ENCODE measurements at regions not wholly inside any gene's neighbourhood (a gene's known extent, or its start where the extent isn't known, plus 50 kb on each side); places are given as distances from the start of the nearest gene placed in this dataset.

DNA sequence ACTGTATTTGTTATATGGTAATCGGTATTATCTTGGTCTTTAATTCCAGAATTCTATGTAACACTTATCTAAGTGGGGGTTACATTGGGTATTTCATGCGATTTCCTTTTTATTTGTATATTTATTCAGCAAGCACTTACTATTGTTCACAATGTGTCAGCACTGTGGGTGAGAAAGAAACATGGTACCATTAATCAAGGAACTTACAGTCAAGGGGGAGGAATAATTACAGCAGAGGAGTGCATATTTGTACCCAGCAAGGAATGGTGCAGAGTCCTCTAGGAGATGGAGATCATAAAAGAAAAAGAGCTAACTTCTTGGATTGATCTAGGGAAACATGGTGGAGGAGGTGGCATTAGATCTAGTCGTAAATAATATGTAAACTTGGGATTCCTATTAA is 117.0 kb upstream of the KCNJ16 start:
- DNase-seq = no peak

DNA sequence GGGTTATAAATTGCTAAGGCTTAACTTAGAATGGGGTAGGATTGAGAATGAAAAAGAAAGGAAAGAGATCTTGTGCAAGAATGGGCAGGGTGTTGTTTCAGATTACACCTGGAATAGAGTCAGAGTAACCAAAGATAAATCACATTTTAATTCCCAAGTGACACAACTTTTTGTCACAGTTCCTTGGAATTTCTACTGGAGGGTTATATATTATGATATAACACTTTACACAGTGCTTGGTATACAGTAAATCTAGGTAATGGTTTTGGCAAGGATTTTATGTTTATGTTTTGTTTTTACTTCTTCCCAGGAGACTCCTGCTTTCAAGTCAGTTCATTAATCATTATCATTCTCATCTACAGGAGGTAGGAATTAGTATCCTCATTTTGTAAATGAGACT is 115.7 kb upstream of the KCNJ16 start:
- no peak for DNase-seq

DNA sequence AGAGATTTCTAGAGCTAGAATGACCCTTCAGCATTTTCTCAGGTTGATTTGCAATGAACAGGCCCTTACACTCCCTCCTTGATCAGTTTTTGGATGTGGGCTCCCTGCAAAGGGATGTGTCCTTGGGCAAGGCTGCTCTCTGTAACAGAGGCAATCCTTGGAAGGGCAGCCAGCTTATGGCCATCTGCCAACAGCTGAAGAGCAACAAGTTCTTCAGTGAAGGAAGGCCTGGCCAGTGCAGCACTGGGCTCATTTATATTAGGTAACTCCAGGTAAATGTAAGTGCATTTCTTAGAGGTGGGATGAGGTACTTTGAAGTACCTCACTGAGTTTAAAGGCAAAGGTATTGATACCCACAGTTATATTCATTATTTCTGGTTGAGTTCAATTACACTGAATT is 114.3 kb upstream of the KCNJ16 start:
- DNase-seq = no peak

DNA sequence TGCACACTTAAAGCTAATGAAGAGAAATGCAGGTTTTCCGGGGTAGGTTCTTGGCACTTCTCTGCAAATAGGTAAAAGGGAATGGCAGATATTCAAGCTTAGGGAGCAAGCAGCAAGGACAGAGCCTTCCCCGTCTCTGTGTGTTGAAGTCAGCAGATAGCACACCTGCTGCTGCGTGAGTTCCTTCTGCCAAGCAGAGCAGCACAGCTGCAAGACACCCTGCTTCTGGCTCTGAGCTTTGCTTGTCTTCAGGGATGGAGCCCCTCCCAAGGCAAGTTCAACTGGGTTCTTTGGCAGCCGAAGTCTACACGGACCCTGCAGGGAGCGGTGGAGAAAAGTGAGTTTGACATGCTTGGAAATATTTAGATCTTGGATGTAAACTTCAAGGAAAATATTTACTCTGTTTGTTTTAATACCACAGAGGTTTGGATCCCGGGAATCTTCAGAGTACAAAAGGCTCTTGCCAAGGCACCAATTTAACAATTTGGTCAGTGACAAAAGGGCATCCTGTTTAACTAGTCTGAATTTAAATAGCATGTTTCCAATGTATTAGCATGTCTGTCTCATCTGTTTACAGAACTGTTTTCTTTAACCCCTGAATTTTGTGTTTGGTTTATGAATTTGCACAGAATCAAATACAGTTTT is 113.4 kb upstream of the KCNJ16 start:
- no peak for DNase-seq

DNA sequence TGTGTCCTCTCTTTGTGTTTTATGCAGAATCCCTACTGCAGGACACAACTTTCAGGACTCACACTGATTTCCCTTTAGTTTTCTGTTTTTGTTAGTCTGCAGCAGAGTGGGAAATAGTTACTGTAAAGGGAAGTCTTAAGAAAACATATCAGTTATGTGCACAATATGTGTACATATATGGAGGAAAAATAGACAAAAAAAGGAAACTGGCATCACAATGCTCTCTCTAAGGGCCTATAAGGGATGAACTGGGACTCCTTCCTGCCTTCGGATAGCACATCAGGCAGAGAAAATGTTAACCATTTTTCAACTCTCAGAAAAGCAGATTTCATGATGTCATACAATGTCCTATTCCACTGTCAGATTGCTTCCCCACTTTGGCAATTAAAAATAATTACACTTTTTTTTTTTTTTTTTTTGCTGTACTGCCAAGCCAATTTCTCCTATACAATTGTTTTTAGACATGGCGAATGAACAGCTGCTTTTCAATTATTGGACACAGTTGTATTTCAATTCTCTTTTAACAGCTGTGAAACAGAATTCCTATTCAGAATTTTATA is 112.5 kb upstream of the KCNJ16 start:
- DNase-seq = no peak

DNA sequence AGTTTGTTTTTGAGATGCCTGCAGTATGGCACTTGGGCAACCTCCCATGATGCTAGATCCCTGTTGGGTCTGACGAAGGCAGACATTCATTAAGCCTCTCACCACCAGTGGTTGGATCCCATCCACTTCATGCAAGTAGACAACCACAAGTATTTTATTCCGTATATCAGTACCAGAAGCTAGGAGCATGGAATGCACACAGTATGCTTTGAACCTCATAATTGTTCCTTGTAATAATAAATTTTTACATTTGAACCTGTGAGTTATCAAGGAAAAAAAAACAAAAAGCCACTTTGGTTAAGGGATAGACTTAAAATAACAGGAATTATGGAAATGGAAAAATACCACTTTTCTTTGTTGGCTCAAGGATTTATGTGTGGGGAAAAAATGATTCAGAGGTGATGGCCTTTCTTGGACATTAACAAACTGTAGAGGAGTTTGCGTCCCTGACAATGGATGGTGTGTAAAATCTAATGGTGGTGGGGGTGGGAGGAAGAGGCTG is 107.1 kb upstream of the KCNJ16 start:
- DNase-seq = no peak

DNA sequence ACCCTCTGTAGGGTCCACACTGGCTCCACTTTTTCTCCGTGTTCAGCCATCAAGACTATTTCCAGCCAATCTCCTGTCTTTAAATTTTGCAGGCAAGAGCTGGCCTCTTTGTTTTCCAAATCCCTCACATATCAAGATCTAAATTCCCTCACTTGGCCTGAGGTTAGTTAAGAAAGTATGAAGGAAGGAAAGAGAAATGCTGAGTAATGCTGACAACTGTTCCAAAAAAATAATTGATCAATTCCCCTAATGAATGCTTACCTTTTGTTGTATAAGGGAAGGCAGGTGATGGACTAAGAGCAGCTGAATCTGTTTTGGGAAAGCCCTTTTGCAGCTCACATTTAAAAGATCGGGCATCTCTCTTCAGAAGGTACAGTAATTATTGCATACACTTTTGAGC is 105.1 kb upstream of the KCNJ16 start:
- no peak for DNase-seq

DNA sequence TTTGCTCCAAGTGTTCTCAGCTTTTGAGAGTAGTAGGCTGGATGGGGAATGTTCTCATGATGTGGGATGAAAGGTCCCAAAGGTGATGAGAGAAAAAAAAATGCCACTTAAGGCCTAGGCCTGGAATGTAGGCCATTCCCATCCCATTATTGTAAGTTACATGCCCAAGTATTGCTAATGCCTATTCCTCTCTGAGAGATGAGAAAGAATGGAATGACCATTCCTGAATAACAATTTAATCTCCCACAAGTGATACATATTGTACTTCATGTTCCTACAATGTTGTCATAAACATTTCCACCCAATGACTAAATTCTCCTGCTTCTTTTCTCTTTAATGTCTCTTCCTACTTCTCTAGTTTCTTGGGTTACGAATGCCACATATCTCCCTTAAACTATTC is 102.8 kb upstream of the KCNJ16 start:
- DNase-seq = no peak

DNA sequence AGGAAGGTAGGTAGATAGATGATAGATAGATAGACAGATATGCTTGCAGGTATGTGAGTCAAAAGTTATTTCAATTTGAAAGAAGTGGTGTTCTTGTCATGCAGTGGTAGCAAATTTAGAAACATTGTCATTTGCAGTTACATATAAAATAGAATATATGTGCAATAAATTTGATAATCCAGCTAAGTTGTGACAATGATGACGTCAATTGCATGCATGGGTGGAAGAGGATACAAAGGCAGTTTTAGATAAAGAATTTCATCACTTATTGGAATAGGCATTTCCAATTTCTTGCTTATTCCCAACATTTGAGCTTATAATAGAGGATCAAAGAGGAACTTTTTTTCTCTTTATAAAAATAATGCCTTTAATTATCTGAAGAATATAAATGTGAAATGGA is 99.2 kb upstream of the KCNJ16 start:
- DNase-seq = no peak

DNA sequence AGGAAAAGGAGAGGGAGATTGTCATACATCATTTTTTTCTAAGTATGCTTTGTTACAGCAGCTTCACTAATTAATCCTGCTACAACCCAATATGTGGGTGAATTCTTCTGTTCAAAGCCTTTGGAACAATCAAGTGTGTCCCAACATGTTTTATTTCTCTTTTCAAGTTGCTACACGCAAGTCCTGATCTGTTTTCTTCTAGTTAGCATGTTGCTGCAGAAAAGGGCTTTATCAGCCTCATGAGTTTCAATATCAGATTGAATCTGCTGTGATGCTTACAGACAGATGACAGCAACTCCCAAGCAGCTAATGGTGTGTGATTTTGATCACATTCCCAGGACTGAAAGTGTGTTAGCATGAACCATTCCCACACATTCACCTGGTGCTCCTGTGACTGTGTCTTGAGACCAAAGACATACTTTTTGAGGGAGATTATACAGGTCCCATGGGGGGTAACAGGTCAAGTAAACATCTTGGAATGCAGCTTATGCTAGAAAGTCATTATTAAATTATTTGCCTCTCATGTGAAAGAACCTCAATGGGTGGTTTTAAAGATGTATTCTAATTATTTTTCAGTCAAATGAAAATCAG is 96.9 kb upstream of the KCNJ16 start:
- no peak for DNase-seq

DNA sequence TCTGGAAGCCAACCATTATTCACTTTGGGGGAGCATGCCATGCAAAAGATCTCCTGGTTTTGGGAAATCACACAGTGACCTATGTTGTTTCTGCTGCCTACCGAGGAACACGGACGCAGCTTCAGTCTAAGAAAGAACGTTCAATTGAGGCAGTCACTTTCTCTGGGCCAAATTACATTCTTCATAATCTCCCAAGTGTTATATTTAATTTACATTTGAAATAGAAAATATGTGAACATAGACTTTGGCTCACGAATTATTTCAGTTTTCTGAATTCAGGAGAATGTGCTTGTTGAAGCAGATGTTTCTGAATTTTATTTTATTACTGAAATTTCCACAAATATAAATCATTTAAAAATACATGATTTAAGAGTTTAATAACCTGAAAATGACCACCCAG is 93.6 kb upstream of the KCNJ16 start:
- no peak for DNase-seq

DNA sequence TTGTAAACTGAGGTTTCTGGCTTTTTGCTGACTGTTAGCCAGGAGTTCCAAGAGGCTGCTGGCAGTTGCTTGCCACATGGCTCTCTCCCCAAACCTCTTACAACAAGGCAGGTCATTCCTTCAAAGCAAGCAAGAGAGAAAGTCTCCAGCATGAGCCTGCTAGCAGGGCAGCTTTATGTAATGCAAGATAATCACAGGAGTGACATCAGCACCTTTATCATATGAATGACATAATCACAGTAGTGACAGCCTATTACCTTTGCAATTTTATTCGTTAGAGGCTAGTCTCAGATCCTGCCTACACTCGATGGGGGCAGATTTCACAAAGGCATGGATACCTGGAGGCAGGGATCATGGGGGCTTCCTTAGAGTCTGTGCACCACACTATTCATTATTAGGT is 79.5 kb upstream of the KCNJ16 start:
- DNase-seq = no peak

DNA sequence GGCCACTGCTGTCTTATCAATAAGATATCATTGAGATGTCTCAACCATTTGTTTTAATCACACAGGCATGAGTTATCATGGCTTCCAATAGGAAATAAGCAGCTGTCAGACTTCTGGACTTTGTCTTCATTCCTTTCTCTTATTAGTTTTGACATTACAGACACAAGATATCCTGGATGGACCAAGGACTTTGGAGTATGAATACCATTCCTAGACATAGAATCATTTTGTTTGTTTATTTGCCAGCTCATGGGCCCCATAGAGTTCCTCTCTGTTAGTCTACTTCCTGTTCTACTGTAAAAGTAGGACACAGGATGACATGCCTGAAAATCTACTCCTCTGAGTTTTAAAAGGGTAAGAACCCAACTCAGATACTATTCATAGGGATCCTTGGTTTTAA is 77.7 kb upstream of the KCNJ16 start:
- DNase-seq = no peak

DNA sequence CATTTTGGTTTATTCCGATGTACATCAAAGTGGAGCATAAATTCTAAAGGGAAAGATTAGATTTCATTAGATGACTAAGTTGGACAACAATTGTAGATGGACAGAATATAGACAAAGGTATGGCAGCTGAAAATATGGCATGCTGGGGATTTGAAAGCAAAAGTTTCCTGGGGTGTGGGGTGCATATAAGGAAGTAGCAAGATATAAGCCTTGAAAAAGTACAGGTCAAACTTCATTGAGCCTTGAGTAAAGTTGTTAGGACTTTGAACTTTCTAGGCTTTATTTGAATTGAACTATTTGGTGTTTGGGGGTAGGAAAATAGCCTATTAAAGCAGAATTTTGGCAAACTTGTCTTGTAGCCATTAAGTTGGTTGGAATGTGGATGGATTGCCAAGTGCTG is 75.8 kb upstream of the KCNJ16 start:
- no peak for DNase-seq

DNA sequence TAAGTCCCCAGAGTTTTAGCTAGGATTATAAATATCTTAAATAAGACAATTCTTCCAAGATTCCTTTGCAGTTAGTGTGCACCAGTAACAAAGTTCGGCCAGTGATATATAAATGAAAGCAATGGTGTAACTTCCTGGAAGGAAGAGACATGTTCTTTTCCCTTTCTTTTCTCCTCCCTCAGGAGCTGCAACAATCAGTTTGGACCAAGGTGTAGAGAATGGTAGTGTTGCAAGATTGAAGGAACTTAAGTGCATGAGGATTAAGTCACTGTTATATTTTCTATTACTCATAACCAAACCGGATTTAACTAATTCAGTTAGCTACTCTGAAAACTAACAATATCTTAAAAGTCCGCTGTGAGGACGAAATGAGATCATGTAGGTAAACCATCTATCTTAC is 68.9 kb upstream of the KCNJ16 start:
- DNase-seq = no peak

DNA sequence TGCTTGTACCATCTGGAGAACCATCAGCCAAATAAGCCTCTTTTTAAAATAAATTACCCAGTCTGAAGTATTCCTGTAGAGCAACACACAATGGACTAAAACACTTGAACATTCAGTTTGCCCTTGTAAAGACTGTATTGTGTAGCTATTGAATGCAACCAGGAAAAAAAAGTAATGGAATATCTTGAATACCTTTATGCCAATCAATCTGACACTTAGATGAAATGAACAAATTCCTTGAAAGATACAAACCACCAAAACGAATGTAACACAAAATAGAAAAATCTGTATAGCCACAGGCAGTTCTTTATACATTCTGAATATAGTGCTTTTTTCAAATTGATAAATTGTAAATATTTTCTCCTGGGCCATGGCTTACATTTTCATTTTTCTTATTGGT is 63.3 kb upstream of the KCNJ16 start:
- no peak for DNase-seq

DNA sequence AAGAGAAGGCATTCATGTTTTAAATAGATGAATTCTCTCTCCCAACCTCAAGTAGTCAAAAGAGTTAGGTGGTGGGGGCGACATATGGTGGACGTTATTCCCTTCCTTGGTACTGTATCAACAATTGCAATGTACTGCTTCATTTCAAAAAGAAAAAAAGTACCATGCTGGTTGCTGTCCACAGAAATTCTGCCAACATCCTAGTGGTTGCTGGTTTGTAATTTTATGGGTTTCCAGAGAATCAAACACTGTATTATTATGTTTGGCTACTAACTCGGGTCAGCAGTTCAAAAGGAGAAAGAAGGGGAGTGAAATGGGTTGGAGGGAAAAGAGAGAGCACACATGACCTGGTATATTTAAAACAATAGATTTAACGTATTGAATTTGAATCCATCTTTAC is 61.1 kb upstream of the KCNJ16 start:
- no peak for DNase-seq

DNA sequence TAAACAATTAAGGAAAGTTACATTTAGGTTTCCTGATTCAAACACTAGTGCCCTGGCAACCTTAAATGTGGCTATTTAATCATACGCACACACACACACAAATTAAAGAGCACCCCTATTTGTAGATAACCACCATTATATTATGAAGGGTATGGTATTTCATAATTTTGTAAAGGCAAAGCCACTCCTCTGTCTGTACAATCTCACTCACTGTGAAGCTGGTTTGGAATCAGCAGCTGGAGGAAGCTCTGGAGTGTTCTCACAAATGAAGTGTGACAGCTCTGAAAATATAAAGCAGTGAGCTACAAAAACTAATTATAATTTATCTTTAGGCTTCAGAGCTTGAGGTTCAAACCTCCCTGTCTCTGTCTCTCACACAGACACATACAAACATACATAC is 57.9 kb upstream of the KCNJ16 start:
- no peak for DNase-seq

DNA sequence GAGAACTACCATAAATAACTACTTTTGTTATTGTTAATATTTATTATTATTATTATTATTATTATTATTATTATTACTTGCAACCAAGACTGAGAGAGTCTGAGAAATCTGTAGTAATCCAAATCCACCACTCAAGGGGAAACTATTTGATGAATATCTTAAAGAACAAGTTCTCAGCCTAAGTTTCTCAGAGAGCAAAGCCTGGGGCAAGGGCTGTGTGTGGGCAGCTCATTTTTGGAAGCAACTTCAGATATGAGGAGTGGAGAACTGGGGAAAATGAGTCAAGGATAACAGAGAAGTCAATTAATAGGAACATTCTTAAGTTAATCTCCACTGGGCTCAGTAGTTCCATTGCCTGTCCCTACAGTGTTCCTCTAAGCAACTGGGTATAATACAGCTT is 57.1 kb upstream of the KCNJ16 start:
- no peak for DNase-seq

DNA sequence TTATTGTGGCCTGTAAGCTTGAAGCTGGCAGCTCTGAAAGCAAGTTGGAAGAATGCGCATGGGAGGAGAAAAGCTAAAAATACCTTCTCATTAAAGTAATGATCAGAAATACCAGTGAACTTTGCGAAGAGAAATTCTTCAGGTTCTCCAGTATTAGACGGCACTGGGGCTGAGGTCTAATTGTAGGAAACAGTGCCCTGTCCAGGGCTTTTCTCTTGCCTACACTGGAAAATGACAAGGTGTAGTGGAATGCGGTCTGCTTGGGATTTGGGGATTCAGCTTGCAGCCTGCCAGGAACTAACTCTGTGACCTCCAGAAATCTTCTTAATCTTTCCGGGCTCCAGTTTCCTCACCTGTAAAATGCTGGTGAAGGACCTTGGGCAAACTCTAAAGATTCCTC is 53.3 kb upstream of the KCNJ16 start:
- DNase-seq = no peak

DNA sequence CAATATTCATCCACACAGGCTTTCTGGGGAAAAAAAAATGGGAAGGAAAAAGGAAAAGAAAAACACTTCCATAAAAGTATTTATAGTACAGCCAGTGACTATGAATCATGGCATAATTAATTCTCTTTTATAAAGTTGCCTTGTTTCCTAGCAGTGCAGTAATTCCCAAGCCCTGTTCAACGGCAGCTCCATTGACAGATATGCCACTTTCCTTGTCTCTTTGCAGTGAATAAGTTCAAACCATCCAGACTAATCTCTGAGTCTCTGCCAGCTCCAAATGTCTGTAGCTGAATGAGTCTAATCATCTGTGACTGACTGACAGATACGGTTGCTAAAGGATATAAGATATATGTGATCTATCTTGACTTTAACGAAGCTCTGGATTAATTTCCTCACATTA is 52.9 kb upstream of the KCNJ16 start:
- DNase-seq = no peak

DNA sequence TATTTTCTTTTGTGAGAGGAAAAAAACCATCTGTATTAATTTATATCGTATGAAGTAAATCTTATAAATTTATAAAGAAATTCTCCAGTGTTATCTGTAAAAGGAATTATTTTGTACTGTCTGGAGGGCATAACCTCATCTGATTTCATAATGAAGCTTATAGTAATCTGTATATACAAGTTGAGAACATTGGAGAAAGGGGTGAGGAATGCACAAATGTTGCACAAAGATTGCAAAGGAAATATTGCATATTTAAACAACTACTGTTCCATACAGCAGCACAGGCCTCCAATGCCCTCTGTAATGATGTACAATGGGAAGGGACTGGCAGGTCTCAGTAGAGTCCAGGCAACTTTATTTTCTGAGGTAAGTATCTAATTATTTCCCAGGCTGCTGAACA is 50.8 kb upstream of the KCNJ16 start:
- DNase-seq = no peak

Measured in inflammatory macrophage treated with lipopolysaccharide for 4 hours (primary cell).